ENCODE measurements at regions not wholly inside any gene's neighbourhood (a gene's known extent, or its start where the extent isn't known, plus 50 kb on each side); places are given as distances from the start of the nearest gene placed in this dataset.

DNA sequence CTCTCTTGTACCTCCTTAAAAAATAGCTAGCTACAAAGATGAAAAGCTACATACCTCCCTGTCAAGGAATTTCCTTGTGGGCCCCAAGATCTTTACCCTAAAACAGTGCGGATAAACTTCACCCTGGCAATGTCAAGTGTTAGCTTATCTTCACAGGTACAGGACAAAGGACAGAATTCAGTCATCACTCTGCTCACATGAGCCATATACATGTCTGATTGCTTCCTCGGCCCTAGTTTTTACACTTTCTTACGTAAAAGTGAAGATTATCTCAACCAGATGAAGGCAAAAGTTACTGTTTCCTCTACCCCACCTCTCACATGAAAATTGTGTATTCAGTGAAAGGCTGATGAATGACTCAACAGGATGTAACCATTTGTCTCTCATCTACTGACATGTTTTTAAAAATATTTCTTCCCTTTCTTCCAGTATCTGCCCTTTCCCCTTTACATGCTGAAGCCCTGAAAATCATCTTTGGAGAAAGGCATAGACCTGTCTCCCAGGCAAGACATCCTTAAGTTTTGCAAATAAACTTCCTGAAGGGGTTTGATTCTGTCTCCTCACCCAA is 890.1 kb downstream of the GALC start:
- no peak for DNase-seq (ENCODE audit: low read depth)

DNA sequence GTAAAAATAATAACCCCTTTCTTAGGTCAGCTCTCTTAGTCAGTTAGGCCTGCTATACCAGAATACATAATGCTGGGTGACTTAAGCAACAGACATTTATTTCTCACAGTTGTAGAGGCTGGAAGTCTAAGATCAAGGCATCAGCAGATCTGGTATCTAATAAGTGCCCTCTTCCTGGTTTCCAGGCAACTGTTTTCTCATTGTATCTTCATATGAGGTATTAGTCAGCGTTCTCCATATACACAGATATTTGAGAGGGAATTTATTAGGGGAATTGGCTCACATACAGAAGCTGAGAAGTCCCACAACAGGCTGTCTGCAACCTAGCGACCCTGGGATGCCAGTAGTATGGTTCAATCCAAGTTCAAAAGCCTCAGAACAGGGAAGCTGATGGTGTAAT is 896.0 kb downstream of the GALC start:
- no peak for DNase-seq (ENCODE audit: low read depth)

DNA sequence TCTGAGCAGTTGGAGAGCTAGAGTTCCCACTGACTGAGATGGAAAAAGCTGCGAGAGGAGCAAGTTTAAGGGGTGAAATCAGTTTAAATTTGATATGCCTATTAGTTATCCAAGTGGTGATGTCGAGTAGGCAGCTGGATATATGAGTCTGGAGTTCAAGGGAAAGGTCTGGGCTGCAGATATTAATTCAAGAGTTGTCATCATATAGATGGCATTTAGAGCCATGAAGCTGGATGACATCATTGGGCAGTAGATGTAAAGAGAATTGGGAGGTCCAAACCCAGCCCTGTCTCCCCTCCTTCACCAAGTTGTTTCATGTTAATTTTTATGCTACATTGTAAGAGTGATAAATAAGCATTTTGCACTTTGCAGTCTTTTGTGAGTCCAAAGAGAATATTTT is 898.1 kb downstream of the GALC start:
- DNase-seq (ENCODE audit: low read depth): no peak

DNA sequence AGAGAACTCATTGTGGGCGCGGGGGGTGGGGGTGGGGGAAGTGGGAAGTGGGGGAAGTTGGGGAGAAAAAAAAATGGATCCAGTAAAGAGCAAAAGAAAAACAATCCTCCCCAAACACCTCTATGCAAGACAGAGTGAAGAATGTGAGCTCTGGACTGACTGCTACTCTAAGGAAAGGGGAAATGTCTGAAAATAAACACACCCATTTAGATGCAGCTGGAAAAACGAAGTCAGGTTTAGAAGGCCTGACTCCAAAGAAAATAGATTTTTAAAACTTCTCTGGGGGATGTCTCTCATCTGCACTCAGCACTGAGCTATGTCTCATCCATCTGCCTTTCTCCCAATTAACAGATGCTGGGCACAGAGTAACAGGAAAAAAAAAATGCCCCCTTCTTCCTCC is 904.4 kb downstream of the GALC start:
- no peak for DNase-seq (ENCODE audit: low read depth)

DNA sequence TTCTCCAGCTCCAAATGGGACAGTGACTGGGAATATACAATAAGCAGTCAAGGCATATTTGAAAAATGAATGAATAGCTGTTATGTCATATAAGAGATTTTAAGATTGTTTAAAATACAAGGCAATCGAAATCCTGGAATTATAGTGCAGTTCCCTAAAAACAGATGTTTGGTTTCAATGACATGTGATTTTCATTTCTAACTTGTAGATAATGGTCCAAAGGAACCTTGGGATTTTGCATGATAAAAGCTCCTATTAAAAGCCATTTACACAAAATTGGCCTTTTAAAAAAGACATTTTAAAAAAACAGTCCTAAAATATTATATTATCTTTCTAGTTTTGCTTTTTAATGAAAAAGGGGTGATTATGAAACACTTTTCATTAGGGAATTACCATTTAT is 905.1 kb downstream of the GALC start:
- DNase-seq (ENCODE audit: low read depth): no peak

DNA sequence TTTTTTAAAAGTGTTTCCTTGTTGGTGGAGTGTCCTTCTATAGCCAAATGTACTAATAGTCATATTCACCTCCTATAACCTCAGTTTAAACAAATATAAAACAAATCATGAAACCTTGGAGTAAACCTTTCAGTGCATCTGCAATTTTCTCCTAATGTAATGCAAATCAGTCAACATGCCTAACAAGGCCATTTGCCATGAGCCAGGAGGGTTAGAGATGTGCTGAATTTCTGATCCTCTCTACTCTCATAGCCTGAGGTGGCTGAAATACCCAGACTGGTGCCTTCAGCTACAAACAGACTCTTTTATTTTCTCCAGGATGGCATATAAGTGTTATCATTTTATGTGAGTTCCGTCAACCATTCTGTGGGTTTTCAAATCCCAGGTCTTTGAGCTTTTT is 908.1 kb downstream of the GALC start:
- no peak for DNase-seq (ENCODE audit: low read depth)

DNA sequence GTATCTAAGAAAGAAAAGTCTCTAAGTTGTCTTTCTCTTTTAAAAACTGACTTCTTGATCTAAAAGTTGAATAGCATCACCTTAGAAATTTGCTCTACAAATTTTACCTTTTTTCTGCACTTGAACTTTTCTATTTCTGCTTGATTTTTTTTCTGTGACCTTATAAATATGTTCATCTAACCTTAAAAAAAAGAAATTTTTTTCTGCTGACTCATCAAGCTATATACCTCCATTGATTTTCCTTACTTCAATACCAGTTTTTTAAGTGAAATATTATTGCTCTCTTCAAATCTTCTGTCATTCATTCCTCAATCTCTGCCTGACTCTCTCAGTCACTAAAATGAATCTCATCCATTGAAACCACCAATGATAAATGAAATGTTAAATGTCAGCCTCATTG is 910.1 kb downstream of the GALC start:
- DNase-seq (ENCODE audit: low read depth): no peak

DNA sequence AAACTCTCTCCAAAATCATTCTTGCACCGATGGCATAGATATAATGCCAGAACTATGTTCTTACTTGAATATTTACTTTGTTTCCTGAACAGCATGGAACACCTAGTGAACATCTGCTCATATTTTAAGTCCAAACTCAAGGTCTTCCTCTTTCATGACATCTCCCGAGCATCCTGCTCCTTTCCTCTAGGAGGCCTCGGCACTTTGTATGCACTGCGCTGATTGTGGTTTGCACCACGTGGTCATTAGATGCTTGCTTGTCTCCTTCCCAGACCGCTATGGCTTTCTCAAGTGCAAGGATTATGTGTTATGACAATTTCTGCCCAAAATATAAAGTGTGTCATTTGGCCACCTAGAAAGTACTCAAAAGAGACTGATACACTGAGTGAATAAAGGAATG is 912.0 kb downstream of the GALC start:
- no peak for DNase-seq (ENCODE audit: low read depth)

DNA sequence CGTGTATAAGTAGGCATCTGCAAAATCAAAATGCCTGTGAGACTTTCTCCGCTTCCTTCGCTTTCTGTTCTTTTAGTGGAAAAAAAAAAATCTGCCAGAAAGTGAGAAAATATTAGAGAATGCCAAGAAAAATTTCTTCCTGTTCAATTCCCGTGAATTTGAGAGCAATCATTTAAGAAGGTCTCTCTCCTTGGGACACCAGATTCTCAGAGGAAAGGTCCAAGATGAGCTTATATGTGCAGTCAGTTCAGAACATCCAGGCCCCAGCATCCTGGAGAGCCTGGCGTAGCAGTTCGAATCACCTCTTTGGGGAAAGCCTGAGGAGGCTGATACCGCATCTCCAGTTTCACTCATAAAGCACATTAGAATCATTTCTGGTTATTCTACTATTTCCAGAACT is 912.8 kb downstream of the GALC start:
- DNase-seq (ENCODE audit: low read depth): no peak

DNA sequence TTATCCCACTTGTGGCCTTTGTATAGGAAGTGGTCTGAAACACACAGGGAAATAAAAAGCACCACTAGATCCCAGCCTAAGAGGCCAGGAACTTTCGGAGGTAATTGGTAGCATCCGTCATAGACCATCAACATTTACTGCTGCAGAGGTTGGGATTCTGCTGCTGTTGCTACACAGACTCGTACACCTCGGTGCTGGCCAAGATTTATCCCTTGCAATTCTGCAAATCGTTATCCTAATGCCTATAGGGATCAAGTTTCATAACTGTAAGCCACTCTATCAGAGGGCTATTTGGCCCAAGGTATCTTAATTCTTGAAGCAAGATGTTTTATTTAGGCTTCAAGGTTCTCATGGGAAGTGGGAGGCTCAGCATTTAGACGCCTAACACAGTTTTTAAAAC is 913.6 kb downstream of the GALC start:
- no peak for DNase-seq (ENCODE audit: low read depth)

DNA sequence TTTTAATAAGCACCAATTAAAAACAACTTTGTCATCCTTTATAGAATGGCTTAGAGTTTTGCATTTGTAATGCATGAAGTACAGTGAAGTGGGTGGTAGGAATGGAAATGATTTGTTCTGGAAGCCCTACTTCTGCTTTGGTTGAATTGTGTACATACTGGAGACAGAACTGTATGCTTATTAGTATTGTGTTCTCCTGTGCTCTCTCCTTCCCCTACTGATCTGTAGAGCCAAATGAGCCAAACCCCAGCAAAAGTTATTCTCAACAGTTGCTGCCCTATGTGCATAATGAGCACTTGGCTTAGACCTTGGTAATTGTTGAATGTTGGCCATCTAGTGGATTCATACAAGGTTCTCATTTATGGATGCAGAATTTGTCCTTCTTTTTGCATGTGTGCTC is 916.1 kb downstream of the GALC start:
- no peak for DNase-seq (ENCODE audit: low read depth)

DNA sequence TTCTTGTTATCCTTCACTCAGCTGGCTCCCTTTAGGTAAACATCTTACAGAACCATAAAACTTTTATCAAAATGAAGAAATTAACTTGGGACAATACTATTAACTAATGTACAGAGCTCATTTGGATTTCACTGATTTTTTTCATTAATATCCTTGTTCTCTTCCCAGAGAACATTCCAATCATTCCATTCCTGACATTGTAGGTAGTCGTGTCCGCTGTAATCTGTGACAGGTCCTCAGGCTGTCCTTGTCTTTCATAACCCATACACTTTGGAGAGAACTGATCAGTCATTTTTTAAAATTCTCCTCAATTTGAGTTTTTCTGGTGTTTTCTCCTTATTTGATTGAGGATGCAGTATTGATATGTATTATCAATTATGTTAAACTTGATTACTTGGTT is 916.8 kb downstream of the GALC start:
- no peak for DNase-seq (ENCODE audit: low read depth)

DNA sequence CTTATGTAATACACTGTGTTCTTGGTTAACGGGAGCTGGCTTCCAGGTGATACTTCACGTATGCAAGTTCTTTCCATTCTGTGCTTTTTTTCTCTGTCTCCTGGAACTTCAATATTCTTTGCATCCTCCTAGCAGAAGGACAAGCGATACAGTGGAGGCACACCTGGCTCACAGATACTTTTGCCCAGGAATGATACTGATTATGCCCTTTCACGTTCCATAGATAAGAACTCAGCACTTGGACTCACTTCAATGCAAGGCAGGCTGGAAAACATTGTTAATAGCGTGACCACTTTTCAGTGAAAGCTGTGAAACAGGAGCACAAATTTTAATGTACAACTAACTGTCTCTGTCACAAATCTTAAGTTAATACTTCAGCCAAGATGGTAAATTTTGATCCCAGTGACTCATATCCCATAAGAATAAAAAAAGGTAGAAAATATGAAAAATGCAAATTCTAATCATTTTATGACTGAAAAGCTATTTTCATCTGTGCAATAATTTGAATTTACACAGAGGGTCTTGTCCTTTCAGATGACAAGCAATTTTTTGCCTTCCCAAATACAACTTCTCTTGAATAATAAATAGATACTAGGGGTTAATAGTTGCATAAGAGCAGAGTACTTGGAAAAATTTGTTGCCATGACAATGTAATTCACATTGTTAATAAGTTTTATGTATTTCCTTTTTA is 919.0 kb downstream of the GALC start:
- no peak for DNase-seq (ENCODE audit: low read depth)

DNA sequence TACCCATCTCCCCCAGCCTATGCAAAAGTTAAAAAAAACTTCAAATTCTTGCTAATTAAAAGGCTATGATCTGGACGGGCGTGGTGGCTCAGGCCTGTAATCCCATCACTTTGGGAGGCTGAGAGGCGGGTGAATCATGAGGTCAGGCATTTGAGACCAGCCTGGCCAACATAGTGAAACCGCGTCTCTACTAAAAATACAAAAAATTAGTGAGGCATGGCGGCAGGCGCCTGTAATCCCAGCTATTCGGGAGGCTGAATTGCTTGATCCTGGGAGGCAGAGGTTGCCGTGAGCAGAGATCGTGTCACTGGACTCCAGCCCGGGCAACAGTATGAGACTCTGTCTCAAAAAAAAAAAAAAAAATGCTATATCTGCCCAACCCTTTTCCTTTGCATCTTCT is 925.4 kb downstream of the GALC start:
- DNase-seq (ENCODE audit: low read depth): no peak

DNA sequence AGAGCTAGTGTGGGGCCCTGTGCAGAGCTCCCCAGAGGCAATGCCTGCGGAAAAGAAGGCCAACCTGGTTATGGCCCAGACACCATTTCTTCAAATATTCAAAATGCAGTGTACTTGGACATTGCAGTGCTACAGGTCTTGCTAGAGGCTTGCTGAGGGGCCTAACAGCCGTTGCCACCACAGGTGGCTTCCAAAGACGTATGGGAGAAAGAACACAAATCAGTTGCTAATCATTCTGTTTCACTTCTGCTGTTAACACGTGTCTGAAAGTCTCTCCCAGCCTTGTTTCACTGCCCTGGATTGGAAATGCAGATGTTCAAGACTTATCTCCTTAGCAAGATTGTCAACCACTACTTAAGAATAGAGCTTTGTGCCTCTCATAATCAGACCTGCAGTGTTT is 925.9 kb downstream of the GALC start:
- DNase-seq (ENCODE audit: low read depth): no peak

DNA sequence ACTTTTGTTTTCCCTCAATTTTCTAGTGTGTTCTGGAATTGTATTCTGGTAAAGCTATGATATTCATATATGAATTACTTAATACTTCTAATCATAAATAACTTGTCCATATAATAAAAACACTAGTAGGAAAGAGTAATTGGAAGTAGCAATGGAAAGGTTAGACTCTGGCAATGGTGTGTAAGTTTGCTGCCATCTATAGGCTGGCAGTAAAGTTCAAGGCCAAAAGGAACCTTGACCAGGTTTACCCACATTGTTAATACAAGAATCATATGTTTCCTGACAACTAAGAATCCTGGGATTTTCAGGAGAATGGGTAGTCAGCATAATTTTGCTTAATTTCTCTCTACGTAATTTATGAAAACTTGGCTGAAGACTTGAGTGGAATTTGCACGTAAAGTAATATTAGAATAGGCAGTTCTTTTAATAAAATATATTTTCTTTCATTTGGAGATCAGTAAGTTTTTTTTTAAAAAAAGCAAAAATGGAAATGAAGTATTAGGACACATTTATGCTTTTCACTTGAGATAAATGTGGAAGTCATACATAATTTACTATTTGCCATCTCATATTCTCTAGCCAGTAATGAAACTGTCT is 926.7 kb downstream of the GALC start:
- DNase-seq (ENCODE audit: low read depth): no peak

DNA sequence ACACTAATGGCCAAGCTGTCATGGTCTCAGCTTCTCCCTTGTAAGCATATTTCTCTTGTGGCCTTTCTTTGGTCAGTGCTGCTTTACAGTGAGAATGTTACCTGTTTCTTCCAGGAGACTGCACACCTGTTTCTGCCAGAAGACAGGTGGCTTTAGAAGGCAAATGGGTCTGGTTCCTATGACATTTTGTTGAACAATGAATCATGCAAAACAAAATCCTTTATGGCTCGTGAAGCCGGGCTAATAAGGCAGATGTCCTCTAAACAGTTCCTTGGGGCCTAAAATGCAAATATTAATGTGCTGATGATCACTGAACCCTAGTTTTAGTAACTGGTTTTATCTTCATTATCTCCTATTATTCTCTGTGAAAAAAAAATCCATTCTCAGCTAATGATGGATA is 927.6 kb downstream of the GALC start:
- no peak for DNase-seq (ENCODE audit: low read depth)

DNA sequence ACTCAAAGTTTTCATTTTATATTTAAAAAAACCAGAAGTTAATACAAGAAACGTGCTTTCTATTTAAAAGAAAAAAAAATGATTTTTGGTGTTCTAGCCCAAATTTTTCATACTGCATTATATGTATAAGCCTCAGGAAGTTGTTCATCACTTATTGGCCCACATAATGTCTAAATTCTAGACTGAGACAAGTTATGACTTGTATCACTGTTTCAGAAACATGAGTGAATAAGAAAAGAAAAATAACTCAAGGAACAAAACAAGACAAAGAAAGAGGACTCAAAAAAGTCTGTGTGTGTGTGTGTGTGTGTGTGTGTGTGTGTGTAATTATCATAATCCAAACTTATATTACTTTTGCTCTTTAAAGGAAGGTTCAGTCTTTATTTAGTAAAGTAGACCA is 929.8 kb downstream of the GALC start:
- no peak for DNase-seq (ENCODE audit: low read depth)

DNA sequence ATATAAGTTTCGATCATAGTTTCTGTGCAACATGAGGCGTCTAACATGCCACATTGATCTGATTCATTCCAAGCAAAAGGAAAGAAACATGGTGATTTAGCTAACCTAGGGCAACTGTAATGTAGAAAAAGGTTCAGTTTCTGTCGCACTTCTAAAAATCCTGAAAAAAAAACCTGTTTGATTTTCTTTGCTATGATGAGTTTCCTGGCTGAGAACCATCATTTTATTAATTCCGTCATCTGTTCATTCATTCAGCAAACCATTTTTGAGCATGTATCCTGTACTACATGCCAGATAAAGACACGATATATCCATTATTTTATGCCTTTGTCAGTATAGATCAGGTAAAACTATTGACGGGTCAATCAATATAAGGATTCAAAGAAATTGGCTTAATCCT is 932.6 kb downstream of the GALC start:
- DNase-seq (ENCODE audit: low read depth): no peak

DNA sequence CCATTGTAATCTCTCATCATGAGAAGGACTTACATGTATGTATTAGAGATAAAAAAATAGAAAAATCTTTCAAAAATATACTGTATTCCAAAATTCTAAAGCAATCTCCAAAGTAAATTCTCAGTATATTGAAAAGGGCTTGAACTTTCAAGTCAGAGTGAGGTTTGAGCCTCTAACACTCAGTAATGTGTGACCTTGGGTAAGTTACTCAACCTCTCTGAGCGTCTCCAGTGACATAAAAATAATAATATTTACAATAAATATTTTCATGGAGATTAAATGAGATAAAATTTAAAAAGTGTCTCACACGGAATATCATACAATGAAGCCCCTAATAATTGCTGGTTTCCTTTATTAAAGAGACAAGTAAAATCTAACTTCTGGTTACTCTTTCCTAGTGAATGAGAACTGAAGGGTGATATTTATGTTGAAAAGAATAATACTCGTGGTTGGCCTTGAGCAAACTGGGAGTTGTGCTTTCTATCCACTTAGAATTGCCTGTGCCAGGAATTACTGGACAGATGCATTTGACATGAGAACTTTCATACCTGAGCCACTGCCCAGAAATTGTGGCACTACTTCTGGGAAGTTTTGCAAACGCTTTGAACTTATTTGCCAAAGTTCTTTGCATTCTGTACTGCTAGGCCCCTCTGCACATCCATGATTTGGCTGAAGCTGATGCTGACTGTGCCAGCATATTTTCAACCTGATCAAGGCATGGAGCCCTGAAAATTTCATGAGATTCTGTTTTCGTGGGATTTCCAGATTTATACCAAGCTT is 933.7 kb downstream of the GALC start:
- no peak for DNase-seq (ENCODE audit: low read depth)

DNA sequence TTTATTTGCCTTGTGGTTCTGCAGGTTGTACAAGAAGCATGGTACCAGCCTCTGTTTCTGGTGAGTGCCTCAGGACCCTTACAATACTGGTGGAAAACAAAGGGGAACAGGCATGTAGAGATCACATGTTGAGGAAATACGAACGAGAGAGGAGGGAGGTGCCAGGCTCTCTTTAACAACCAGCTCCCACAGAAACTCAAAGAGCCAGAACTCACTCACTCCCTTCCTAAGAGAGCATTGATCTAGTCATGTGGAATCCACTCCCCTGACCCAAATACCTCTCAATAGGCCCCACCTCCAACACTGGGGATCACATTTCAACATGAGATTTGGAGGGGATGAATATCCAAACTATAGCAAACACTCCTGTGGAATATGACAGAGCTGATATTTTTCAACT is 938.0 kb downstream of the GALC start:
- no peak for DNase-seq (ENCODE audit: low read depth)

DNA sequence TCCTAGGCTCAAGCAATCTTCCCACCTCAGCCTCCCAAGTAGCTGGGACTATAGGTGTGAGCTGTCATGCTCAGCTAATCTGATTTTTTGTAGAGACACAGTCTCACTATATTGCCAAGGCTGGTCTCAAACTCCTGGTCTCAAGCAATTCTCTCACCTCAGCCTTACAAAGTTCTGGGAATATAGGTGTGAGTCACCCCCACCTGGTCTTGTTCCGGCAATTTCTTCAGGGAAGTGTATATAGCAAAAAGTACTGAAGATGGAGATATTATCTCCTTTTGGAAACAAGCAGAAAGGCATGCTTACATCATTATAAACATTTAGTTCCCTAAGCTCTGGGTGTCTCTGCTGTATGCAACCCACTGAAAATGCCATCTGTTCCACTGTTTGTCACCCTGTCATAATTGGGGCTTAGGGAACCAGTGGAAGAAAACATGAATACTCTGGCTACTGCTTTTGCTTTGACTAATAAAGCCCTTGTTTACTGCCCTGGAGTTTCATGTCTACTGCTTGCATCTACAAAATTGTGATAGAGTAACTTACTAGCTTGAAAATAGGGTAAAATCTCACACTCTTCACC is 940.2 kb downstream of the GALC start:
- no peak for DNase-seq (ENCODE audit: low read depth)

DNA sequence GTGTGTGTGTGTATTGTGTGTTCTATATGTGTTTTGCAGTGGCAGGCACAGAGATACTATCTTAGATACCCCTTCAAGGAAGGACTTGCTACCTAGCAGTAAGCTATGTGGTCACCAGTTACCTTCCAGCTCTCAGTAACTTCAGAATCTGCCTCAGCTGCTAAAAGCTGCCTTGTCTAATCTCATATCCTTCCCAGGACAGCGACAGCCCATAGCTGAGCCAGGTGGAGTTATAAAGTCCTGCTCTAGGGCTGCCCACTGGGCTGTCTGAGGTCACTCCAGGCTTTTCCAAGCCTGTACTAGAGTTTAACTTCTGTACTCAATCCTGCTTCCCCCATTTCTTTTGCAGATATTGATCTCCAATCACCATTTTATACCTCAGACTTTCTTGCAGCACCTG is 942.6 kb downstream of the GALC start:
- DNase-seq (ENCODE audit: low read depth): no peak

Measured in T-helper 22 cell (primary cell).